Skeletal muscle tissue (tissue), 3 donors: ENCODE measurements at regions not wholly inside any gene's neighbourhood (a gene's known extent, or its start where the extent isn't known, plus 50 kb on each side); places are given as distances from the start of the nearest gene placed in this dataset.

Source experiments
- H3K27ac ChIP-seq: one replicate; pipeline ENCODE4 v1.7.0; 2013; ENCODE audit warnings: mild to moderate bottlenecking, low read depth, low read length, inconsistent platforms
- H3K27me3 ChIP-seq, 3 donors: one replicate each; pipeline ENCODE4 v1.7.0; 2013; ENCODE audit warnings: low read length in 3 of 3; ENCODE audit not compliant: control insufficient read depth in 3 of 3, insufficient read depth in 3 of 3
- H3K36me3 ChIP-seq, 3 donors: one replicate each; pipeline ENCODE4 v1.7.0; 2013; ENCODE audit warnings: low read length in 3 of 3; ENCODE audit not compliant: control insufficient read depth in 3 of 3, insufficient read depth in 3 of 3
- H3K4me1 ChIP-seq, 3 donors: one replicate each; pipeline ENCODE4 v1.7.0; 2013; ENCODE audit warnings: low read length in 3 of 3, mild to moderate bottlenecking in 3 of 3; ENCODE audit not compliant: control insufficient read depth in 3 of 3, insufficient read depth in 3 of 3
- H3K4me3 ChIP-seq, 3 donors: one replicate each; pipeline ENCODE4 v1.7.0; 2013; ENCODE audit warnings: low read length in 3 of 3
- H3K9ac ChIP-seq, 3 donors: one replicate each; pipeline ENCODE4 v1.7.0; 2013; ENCODE audit warnings: low read length in 3 of 3, mild to moderate bottlenecking in 3 of 3, moderate library complexity in 2 of 3, low read depth in 1 of 3
- H3K9me3 ChIP-seq, 3 donors: one replicate each; pipeline ENCODE4 v1.7.0; 2013; ENCODE audit warnings: low read length in 3 of 3; ENCODE audit not compliant: control insufficient read depth in 3 of 3
- donor health status: Osteomylitis.

- Histone ChIP-seq H3K4me1 (peaks cover 2 to 26% (median 12%) of the 10 kb centered on the region in 3 donors), H3K4me3 (no peak overlapping the region), H3K36me3 (no peaks in the 10 kb centered on the region), H3K27ac (peak overlapping the region; percentile 63), H3K27me3 (no peaks in the 10 kb centered on the region), H3K9ac (no peak overlapping the region), H3K9me3 (peaks cover 0 to 3% (median 0%) of the 10 kb centered on the region in 3 donors)
Observed at GRCh38 chr15:56812961-56813360, 79.7 kb upstream of the ZNF280D start.

DNA sequence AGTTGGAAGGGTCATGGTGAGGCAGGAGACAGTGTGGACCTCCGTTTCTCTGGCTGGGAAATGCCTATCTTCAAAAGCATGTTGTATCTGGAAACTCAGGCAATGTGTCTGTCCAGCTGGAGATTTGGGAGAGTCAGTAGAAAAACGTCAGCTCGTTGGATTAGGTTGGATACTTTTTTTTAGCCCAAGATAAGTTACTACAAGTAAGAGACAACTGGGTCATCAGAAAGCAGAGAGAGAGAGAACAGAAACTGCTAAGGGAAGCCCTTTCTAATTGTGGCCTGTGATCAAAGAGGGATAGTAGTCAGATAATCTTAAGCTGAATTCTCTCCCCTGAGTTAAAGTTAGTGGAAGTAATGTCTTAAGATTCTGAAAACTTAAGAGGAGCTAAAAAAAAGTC, 78.9 kb upstream of the ZNF280D start:
- Histone ChIP-seq H3K27ac (peak overlapping the region; percentile 63), H3K4me1 (peaks cover 2 to 22% (median 12%) of the 10 kb centered on the region in 3 donors), H3K9me3 (peaks cover 0 to 8% (median 0%) of the 10 kb centered on the region in 3 donors), H3K36me3 (no peaks in the 10 kb centered on the region), H3K27me3 (no peaks in the 10 kb centered on the region), H3K4me3 (no peak overlapping the region), H3K9ac (no peak overlapping the region)

- no peaks in the 10 kb centered on the region for H3K27me3 ChIP-seq
- no peaks in the 10 kb centered on the region for H3K36me3 ChIP-seq
- peak overlapping the region in 1 of 3 donors; percentile 24 for H3K9ac ChIP-seq
- peak overlapping the region; percentile 63 for H3K27ac ChIP-seq
- H3K4me3 ChIP-seq = no peak overlapping the region
- peaks cover 0 to 8% (median 0%) of the 10 kb centered on the region in 3 donors for H3K9me3 ChIP-seq
- peaks cover 0 to 15% (median 8%) of the 10 kb centered on the region in 3 donors for H3K4me1 ChIP-seq
Observed at GRCh38 chr15:56811586-56811985, 78.3 kb upstream of the ZNF280D start.

- Histone ChIP-seq H3K9ac (no peak overlapping the region), H3K4me3 (no peak overlapping the region)
Observed at GRCh38 chr15:56808160-56808559, 74.9 kb upstream of the ZNF280D start.

DNA sequence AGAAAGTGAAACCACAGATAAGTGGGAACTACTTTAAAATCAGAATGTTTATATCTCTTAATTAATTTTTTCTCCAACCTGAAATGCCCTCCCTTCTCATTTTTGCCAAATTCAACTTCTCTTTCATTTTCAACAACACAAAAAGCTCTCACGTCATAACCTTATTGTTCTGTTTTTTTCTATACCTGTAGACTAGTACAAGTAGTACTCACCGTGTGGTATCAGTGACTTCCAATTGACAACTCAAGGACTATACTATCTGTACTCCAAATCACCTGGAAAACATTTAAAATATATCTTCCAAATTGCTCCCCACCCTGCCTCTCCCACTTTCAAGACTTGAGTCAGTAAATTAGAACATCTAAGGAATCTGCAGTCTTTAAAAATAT, 72.8 kb upstream of the ZNF280D start:
- Histone ChIP-seq H3K27me3 (no peaks in the 10 kb centered on the region), H3K4me1 (no peaks in the 10 kb centered on the region), H3K4me3 (peak overlapping the region in 1 of 3 donors; percentile 65), H3K9me3 (peaks cover 0 to 8% (median 0%) of the 10 kb centered on the region in 3 donors), H3K27ac (no peak overlapping the region), H3K9ac (peak overlapping the region in 1 of 3 donors; percentile 34), H3K36me3 (no peaks in the 10 kb centered on the region)

More at GRCh38 chr15:56808160-56808559, 74.9 kb upstream of the ZNF280D start:
- Histone ChIP-seq H3K4me1 (peaks cover 0 to 3% (median 3%) of the 10 kb centered on the region in 3 donors), H3K9me3 (peaks cover 0 to 8% (median 0%) of the 10 kb centered on the region in 3 donors), H3K36me3 (no peaks in the 10 kb centered on the region), H3K27me3 (no peaks in the 10 kb centered on the region), H3K27ac (no peak overlapping the region)

GRCh38 chr15:56805466-56806147, 72.3 kb upstream of the ZNF280D start:
- no peaks in the 10 kb centered on the region for H3K27me3 ChIP-seq
- peaks cover 0 to 8% (median 0%) of the 10 kb centered on the region in 3 donors for H3K9me3 ChIP-seq
- H3K9ac ChIP-seq = peak overlapping the region in 2 of 3 donors; percentile 34 to 46
- H3K4me3 ChIP-seq = peak overlapping the region in 2 of 3 donors; percentile 49 to 65
- no peak overlapping the region for H3K27ac ChIP-seq
- no peaks in the 10 kb centered on the region for H3K36me3 ChIP-seq
- H3K4me1 ChIP-seq = no peaks in the 10 kb centered on the region

DNA sequence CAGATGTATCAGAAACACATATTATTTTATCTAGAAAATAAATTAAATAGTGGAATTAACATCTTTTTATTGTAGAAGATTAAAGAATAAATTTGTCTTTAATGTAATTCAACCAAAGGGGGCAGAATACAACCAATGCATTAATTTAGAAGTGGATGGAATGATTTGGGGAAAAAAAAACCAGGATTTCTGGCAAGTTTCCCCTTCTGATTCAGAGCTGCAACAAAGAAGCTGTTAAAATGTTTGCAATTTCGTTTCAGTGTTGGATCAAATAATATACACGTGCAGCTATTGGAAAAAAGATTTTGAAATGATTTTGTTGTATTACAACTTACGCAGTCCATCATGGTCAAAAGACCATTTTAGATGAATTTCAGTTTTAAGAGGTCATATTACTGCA, 71.6 kb upstream of the ZNF280D start:
- Histone ChIP-seq H3K36me3 (no peaks in the 10 kb centered on the region), H3K4me1 (no peaks in the 10 kb centered on the region), H3K27me3 (no peaks in the 10 kb centered on the region), H3K4me3 (no peak overlapping the region), H3K9ac (no peak overlapping the region), H3K27ac (no peak overlapping the region), H3K9me3 (peaks cover 0 to 8% (median 0%) of the 10 kb centered on the region in 3 donors)

GRCh38 chr15:56804279-56804678, 71.0 kb upstream of the ZNF280D start:
- H3K27ac ChIP-seq = no peak overlapping the region
- H3K4me3 ChIP-seq = no peak overlapping the region
- no peaks in the 10 kb centered on the region for H3K36me3 ChIP-seq
- H3K4me1 ChIP-seq = no peaks in the 10 kb centered on the region
- no peaks in the 10 kb centered on the region for H3K27me3 ChIP-seq
- H3K9me3 ChIP-seq = peaks cover 0 to 8% (median 0%) of the 10 kb centered on the region in 3 donors
- H3K9ac ChIP-seq = no peak overlapping the region

- no peaks in the 10 kb centered on the region for H3K36me3 ChIP-seq
- no peaks in the 10 kb centered on the region for H3K27me3 ChIP-seq
- H3K4me3 ChIP-seq = no peak overlapping the region
- no peaks in the 10 kb centered on the region for H3K9me3 ChIP-seq
- H3K9ac ChIP-seq = no peak overlapping the region
- H3K4me1 ChIP-seq = peaks cover 0 to 4% (median 0%) of the 10 kb centered on the region in 3 donors
- no peak overlapping the region for H3K27ac ChIP-seq
Observed at GRCh38 chr15:56802161-56802560, 68.9 kb upstream of the ZNF280D start.

GRCh38 chr15:56798639-56799038, 65.3 kb upstream of the ZNF280D start:
- Histone ChIP-seq H3K4me3 (no peak overlapping the region), H3K9ac (no peak overlapping the region), H3K36me3 (no peaks in the 10 kb centered on the region), H3K27ac (no peak overlapping the region), H3K4me1 (peaks cover 0 to 9% (median 7%) of the 10 kb centered on the region in 3 donors), H3K9me3 (no peaks in the 10 kb centered on the region), H3K27me3 (no peaks in the 10 kb centered on the region)
